ENCODE measurements at regions not wholly inside any gene's neighbourhood (a gene's known extent, or its start where the extent isn't known, plus 50 kb on each side); places are given as distances from the start of the nearest gene placed in this dataset.

DNA sequence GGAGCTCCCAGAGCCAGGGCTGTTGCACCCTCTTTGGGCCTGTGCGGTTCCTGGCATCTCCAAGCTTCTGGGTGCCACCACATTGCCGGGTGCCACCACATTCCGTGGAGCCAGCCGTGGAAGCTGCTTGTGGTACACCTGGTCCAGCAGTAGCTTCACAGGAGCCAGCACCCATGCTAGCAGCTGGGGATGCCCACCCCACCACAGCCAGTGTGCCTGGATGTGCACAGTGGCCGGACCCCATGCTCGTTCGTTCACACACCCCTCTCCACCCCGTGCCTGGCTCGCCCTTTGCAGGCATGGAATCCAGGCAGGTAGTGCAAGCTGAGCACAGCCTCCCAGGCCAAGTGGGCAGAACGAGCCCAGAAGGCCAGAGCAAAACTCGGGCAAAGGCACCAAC lies 1029.8 kb upstream of the GBE1 start:
- TF ChIP-seq, protein P1, sequence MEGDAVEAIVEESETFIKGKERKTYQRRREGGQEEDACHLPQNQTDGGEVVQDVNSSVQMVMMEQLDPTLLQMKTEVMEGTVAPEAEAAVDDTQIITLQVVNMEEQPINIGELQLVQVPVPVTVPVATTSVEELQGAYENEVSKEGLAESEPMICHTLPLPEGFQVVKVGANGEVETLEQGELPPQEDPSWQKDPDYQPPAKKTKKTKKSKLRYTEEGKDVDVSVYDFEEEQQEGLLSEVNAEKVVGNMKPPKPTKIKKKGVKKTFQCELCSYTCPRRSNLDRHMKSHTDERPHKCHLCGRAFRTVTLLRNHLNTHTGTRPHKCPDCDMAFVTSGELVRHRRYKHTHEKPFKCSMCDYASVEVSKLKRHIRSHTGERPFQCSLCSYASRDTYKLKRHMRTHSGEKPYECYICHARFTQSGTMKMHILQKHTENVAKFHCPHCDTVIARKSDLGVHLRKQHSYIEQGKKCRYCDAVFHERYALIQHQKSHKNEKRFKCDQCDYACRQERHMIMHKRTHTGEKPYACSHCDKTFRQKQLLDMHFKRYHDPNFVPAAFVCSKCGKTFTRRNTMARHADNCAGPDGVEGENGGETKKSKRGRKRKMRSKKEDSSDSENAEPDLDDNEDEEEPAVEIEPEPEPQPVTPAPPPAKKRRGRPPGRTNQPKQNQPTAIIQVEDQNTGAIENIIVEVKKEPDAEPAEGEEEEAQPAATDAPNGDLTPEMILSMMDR (IDR thresholded peaks at IDR 0.05) = no peak
- TF ChIP-seq POLR2A (IDR thresholded peaks at IDR 0.05) = no peak

Data from Peyer's patch (tissue), 4 donors.